ENCODE measurements at regions not wholly inside any gene's neighbourhood (a gene's known extent, or its start where the extent isn't known, plus 50 kb on each side); places are given as distances from the start of the nearest gene placed in this dataset.

DNA sequence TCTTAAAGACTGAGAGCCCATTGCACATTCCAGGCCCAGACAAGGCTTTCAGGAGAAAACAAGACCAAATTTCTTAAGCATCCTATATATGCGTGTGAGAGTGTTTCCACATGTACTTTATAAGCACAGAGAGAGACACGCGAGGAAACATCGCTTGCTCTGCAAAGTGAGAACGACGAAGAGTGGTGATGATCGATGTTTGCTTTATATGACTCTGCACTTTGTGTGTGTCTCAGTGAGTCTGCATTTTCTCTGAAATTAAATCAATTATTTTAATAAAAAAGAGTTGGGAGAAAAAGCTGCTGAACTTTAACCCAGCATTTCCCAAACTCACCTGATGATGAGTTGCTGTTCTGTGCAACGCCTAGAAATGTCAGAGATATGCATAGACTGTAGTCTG, 61.7 kb upstream of the ZMIZ1 start:
- no peak for DNase-seq

DNA sequence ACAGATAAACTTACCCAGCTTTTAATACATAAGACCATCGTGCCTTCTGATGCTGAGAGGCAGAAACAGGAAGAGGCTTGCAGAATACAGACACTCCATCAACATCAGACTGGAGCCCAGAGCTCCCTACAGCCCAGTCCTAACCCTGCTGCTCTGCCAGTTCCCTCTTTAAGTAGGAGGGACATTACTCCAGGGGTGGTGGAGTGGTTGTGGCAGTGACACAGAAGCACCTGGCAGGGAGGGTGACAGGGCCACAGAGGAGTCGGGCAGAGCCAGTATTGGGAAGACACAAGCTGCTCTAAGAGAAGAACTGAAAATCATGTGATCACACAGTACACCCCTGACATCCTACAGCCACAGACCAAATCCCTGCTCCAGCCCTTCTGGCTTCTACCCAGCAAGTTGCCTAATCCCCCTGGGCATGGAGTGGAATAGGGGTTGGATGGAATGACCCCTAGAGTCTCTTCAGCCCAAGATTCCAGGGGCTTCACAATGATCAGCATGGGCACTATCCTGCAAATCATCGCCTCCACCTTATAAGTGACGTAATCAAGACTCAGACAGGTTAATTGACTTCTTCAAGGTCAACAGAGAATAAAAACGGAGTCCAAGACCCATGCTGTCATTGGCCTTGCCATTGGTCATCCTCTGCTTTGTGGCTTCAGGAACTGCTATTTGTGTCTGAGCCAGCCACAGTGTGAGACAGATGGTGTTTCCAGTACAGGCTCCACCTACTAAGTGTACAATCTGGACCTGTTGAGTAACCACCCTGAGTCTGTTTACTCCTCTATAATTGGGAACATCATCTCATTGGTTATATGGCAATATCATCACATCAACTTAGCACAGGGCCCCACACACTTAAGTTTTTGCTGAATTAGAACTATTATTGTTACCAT, 61.1 kb upstream of the ZMIZ1 start:
- DNase-seq, result no peak

DNA sequence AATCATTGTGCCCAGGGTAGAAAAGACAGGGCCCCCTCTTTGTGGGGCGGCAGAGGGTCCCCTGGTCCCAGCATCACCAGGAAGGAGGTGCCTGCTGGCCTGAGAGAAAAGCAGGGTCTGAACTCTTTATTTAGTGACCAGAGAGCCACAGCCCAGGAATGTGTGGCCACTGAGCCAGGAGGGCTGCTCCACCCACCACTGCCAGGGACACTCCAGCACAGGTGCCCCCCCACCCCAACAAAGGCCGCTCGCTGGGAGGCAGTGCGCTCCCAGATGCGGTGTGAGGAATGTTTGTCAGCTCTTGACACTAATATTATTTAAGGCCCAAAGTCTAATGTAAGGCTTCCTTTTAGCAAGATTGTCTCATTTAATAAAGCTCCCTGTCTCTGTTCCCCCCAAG, 59.6 kb upstream of the ZMIZ1 start:
- no peak for DNase-seq

DNA sequence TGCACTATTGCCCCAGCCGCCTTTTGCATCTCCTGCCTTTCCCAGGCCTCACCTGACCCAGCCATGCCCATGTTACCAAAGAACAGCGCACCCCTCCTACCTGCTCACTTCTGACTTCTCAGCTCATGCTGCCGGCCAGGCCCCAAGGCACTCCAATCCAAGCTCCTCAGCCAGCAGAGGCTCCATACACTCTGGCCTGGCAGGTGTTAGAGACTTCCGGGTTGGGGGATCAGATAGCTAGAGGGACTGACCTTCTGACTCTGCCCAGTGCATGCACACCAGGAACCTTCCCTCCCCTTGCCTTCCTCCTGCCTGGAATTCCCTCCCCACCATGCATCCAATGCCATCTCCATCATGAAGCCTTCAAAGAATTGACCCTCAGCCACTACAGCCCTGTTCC, 56.2 kb upstream of the ZMIZ1 start:
- no peak for DNase-seq

DNA sequence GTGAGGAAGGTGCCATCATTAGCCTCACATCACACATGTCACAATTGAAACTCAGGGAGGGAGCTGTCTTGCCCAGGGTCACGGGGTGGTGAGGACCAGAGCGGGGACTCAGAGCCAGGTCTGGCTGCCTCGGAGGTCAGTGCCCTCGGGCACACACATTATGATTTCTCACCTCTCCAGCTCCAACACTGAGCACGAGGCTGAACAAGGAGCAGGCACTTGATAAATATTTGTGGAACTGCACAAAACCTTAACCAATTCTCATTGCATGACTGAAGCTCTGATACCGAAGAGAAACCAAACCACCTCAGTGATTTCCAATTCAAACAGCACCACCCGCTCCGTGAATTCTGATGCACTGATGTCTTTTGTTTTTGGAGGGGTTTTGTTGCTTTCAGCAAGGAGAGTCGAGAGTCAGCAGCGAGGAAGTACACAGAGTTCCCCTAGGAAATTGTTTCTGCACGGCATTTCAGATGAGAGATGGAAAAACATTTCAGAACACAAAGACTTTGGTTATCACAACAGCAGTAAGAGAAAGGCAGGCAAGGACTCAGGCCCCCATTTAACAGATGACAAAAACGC, 55.3 kb upstream of the ZMIZ1 start:
- no peak for DNase-seq

DNA sequence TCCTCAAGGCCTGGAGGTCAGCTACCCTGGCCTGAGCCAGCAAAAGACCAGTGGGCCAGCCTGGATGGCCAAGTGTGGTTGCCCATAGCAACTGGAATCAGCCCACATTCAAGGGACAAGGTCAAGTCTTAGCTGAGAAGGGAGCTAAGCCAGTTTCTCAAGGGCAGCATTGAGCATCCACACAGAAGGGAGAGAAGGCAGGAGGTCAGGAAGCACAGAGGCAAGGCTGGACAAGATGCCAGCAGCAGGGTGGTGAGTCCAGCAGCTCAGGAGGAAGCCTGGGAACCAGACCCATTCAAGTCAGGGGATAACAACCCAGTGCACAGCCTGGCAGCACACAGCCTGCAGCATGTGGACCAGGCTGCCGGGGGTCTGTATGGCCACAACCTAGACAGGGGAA, 54.0 kb upstream of the ZMIZ1 start:
- no peak for DNase-seq

DNA sequence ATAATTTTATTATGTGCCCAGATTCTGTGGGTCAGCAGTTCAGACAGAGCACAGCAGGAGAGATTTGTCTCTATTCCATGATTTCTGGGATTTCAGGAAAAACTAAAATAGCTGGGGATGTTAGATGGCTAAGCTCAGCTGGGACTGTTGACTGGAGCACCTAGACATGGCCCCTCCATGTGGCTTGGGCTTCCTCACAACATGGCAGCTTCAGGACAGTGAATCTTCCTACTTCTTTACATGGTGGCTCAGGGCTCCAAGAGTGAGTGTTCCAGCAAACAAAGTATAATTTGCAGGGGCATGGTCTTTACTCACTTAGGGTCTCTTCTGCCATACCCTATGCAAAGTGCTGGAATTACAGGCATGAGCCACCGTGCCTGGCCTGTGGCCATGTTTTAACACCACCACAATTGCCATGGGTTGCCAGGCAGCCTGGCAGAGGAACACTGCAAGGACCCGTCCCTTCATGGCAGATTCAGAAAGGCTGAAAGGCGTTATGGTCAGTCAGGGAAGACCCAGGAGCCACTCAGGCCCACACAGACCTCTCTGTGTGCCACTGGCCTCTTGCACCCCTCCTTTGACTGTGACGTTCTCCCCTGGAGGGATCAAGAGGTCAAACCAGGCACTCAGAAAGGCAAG, 50.8 kb upstream of the ZMIZ1 start:
- DNase-seq, result no peak

DNA sequence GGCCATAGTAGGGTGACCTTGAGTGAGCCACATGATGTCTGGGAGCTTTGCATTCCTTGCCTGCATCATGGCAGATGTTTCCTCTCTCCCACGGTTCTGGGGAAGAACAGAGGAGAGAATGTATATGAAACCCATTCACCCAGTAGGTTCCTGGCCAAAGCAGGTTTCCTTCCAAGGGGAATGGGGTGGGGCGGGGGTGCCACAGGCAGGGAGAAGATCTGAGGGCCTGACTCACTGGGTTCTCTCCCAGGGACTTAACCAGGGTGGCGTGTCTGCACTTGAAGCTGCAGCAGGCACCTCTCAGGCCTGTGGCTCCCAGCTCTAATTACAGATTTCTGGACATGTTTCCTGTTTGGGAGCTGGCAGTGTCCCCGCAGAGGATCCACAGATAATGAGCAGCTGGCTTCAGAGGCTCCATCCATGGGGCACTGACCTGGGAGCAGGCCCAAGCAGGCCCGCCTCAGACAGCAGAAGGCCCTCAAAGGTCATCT, 50.2 kb upstream of the ZMIZ1 start:
- DNase-seq, result no peak
